ENCODE measurements at regions not wholly inside any gene's neighbourhood (a gene's known extent, or its start where the extent isn't known, plus 50 kb on each side); places are given as distances from the start of the nearest gene placed in this dataset.

DNA sequence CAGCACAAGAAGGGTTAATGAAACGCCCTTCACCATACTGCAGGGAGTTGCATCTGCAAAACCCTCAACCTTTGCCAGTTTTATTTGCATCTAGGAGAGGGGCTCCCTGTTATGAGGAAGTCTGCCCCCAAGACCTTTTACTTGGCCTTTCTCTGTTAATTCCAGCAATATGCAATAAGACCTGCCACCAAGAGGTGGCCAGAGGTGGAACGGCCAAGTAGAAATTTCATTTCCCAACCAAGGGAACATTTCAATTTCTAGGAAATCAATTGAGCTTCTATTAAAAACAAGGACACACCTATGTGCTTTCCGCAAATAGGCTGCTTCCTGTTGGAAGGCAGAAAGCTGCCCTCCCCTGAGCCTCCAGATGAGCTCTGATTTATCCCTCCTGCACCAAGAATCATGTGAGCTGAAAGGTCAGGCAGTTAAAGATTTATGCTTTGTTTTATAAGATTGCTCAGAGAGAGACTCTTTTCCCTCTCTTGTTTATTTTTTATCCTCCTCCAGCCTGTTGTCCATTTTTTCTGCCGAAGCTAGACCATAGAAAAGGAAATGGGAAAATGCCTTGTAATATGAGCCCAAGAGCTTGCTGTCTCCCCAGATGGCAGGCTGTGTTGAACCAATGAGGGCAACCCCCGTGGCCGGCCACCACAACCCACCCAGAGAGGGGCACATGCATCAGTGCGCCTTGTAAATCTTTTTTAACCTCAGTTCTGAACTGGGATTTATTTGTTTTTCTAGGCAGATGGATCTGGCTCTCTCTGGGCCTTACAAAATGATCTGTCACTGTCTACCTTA, 572.8 kb downstream of the TLE1 start:
- no peak for DNase-seq (ENCODE audit: low spot score)

DNA sequence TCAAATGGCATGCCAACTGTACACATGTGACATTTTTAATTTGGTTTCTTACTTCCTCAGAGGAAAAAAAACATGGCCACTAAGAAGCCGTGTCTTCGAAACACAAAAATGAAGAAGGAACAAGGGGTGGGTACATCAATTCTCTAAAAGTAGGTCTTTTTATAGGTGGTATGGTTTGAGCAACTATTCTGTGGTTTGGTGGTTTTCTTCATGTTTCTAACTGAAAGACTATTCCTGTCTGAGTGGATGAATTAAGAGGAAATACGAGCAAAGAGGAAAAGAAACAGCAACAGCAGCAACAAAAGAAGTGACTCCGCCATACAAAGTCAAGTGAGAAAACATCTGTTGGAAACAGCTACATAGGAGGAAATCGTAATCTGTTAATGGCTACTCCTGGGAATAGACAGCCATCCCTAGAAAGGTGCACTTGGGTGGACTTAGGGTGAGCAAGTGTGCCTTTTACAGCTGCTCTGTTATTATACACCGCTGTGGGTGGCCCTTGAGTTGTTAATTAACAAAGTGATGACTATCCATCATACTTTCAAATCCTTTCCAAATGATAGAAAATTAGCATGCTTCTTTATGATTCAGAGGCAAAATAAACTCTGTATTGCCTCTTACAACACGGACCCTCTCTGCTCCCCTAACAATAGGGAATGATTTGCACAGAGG, 575.8 kb downstream of the TLE1 start:
- no peak for DNase-seq (ENCODE audit: low spot score)

DNA sequence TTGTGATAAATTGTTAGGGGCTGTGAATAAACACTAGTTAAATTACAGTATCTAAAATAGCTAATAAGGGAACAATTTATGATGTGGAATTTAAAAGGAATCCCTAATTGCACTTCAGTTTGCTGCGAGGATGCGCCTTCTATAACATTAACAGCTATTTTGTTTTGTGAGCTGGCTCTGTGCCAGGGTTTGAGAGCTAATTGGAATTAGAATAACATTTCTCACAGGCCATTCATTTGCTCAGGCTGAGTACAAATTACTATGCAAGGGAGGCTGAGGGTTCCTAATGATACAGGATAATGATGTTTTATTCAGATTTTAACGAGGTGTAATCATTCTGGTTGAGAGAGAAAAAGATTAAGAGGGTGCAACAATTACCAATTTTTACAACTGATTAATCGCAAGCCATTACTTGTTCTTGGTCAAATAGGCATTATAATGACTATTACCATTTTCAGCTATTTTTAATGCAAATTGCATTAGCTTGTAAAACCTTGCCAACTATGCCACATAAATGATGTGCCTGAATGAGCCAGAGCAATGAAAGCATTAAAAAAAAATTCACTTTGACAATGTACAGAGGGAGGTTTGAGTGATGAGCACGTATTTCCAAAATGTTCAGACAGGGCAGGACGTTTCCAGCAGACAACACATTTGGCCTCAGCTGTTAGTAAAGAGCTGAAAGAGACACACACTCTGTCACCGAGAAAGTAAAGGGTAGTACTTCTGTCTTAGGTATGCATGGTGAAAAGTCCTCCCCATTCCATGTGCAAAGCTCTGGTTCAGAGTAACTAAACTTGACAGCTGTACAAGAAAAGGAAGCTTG, 576.5 kb downstream of the TLE1 start:
- no peak for DNase-seq (ENCODE audit: low spot score)

DNA sequence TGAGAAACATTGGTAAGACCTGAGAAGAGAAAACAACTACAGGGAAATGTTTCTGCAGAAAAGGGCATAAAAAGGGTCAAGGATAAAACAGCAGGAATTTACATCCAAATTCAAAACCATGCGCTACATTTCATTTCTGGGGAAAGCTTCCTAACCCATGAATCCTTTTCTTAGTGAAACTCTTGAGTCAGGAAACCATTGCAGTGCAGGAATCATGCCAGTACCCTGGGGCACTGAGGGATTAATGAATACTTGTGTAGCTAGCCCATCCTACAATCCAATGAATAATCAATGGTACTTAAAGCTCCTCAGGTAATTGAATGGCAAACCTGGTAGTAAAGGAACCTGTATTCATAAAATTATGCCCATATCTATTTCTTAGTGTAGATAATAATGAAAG, 580.5 kb downstream of the TLE1 start:
- DNase-seq (ENCODE audit: low spot score): no peak

DNA sequence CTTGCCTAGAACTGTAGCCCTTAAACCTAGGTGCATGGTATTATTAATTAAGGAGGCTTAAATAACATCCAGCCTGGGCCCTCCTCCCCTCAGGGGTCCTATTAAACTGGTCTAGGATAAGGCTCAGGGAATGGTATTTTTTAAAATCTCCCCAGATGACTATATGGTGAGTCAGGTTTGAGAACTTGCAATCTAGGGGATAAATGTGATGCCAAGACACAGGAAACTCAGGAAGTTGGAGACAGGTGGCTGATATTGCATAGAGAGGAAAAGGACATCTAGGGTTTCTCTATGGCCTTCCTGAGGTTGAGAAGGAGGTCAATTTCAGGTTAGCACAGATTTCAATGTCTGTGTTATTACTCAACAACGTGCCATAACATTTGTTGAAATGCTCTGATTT, 581.0 kb downstream of the TLE1 start:
- no peak for DNase-seq (ENCODE audit: low spot score)

DNA sequence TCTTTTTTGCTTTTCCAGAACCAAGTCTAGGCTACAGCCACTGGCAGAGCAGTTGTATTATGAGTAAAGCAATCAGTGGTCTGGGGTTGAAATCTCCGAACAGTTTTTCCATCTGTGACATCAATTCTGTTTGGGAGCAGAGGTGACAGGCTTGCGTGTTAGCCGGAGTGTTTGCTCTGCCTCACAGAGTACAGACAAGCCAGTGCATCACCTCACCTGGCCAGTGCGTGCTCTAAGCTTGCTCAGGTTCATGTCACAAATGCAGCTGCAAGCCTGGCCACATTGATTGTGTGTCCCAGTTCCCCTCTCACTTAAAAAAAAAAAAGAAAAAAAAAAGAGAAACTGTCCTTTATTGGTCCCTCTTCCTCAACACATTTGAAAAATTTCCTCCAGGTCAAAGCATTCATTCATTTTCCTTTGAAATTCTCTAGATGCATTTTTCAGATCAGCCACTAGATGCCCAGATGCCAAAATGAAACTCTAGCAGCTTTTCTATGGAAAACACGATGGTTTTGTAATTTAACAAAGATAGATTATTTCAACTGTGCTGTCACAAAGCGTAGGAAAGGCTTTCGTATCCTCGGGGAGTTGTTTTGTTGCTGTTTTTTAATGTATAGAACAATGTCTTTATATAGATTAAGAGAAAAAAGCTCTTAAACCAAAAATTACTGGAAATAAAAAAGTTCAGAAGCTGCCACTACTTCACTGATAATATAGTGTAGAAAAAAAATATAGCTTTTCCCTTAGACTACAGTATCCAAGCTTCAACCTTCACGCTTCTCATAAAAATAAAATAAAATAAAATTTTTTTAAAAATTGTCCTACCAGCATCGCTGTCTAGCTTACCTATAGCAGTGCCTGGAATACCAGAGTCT, 585.5 kb downstream of the TLE1 start:
- DNase-seq (ENCODE audit: low spot score): no peak

DNA sequence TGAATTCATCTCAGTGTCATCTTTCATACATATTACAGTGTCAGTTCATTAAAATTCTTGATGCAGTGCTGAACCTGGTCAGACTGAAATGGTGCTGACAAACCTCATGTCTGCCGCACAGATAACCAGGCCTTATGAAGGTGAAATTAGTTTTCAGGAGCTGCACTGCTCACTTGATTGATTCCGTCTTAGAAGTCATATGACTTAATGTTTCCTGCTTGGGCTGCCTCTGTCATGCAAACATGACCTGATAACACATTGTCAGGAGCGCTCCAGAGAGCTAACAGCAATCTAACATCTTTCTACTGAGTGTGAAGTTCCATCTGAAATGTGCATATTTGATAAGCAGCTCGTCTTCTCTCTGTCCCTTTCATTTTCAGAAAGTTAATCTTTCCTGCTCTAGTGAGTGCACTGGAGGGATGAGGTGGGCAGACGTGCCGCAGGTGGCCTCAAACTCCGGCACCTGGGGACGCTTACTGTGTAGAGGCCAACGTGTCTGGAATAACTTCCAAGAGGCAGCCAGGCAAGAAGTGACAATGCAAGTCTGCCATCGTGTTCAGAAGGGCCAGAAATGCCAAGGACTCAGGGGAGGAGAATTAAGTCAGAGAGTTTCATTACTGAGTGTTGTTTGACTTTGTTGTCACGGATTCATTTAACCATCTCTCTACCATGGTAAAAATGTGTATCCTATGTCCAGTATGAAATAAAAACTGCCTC, 592.1 kb downstream of the TLE1 start:
- no peak for DNase-seq (ENCODE audit: low spot score)

DNA sequence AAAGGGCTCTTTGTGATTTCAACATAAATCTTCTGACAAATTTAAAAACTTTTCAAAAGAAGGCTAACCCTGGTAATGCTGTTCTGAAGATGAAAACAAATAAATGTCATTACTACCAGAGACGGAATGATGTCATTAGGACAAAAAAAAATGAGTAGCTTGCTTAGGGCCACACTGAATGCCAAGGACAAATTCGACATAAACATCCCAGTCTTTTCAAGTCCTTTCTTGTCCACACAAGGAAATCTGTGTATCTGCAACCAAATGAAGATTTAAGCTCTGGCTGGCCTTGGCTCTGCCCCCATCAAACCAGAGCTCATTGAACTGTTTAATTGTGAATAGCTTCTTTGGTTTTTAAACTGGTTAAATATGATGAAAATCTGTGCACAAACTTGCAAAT, 592.7 kb downstream of the TLE1 start:
- no peak for DNase-seq (ENCODE audit: low spot score)

DNA sequence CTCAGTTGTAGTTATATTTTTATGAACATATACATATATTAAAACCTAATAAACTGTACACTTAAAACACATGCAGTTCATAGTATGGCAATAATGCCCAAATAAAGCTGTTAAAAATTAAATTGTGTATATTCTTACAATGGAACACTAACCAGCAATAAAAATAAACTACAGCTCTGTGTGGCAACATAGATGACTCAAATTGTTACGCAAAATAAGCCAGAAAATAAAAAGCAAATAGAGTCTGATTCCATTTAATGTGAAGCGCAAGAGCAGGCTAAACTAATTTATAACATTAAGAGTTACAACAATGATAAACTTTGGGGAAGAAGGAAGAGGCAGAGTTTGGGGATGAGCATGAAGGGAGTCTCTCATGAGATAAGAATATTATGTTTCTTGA, 597.3 kb downstream of the TLE1 start:
- no peak for DNase-seq (ENCODE audit: low spot score)

DNA sequence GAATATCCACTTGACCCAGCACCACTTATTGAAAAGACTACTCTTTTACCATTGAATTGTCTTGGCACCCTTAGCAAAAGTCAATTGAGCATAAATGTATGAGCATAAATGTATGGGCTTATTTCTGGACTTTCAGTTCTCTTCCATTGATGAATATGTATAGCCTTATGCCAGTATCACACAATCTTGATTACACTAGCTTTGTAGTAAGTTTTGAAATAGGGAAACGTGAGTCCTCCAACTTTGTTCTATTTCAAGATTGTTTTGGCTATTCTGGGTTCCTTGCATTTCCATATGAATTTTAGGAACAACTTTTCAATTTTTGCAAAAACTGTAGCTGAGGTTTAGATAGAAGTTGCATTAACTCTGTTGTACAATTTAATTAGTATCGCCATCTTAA, 601.0 kb downstream of the TLE1 start:
- no peak for DNase-seq (ENCODE audit: low spot score)

DNA sequence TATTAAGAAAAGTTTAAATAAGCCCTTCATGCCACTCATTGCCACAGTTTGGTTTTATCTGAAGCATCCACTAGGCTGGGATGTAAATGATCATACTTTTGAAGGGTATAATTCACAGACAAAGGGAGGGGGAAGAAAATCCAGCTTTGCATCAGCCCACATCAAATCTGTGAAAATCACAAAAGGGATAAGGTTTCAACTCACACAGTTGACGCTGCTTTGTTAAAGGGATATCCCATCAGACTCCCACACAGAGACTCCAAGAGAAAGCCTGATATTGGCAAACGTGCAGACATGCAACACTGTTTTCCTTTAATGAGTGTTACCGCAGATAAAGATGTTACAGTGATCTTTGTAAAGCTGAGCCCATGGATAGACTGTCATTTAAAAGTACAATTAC, 602.9 kb downstream of the TLE1 start:
- DNase-seq (ENCODE audit: low spot score): no peak

DNA sequence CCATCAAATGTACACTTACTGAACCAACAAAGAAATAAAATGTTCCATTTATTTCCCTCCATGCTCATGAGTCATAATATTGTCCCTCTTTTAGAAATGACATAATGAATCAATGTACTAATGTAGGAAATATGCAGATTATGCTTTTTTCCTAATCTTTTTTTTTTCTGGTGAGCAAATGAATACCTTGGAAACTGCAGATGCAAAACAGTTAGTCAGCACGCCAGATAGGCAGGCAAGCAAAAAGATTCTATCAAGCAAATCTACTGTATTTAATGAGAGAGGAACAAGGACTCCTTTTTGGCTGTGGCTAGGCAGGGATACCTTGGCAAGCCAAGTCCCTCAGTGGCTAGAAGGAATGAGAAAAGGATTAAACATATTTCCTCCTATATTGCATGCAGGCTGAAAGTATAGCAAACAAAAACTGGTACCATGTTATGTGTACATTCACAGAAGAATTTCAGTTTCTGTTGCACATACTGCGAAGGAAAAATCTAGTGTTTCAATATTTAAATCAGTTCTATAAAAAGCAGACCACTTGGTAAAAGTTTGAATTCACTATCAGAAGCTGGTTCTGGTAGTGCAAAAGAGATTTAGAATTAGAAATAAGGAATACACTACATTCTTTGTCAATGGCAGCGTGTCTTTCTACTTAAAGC, 605.4 kb downstream of the TLE1 start:
- DNase-seq (ENCODE audit: low spot score): no peak

DNA sequence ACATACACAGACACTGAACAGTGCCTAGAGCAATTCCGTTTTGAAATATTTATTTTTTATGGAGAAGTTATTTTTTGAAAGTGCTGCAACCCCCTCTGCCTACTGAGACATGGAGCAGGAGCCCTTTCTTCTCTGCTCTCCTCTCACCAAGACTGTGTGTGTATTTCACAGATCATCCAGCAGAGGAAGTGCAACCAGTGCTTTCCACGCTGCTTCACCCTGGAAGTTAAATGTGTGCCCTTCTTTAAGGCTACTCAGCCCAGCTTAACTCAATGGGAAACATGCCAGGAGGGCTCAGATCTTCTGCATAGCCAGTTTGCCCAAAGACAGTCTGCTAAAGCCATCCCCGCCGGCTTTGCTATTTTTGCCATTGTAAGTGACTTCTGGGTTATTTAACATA, 606.3 kb downstream of the TLE1 start:
- no peak for DNase-seq (ENCODE audit: low spot score)

DNA sequence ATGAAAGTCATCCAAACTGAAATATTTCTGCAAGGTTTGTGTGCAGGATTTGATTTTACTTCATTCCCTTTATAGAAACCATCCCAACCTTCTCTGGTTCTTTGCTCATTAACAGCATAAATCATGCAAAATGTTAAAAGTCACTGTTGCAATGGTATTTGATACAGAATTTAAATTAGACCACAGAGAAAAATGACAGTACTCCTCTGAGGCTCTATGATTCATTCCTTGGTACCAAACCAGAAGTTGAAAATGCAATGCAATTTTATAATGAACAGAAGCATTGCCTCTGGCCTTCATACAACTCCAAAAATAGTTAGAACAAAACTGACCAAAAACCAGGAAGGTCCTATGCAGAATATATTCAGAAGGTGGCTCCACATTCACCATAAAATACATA, 607.1 kb downstream of the TLE1 start:
- DNase-seq (ENCODE audit: low spot score): no peak

DNA sequence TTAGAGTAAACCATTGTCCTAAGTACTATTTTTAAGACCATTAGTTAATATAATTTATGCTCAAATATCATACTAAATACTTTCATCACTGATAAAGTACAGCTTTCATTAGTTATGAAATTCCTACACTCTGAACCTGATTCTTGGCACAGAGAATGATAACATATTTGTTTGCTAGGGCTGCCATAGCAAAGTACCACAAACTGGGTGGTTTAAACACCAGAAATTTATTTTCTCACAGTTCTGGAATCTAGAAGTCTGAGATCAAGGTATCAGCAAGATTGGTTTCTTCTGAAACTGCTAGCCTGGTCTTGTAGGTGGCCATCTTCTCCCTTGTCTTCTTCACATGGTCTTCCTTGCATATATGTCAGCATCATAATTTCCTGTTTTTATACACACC, 608.4 kb downstream of the TLE1 start:
- DNase-seq (ENCODE audit: low spot score): no peak

DNA sequence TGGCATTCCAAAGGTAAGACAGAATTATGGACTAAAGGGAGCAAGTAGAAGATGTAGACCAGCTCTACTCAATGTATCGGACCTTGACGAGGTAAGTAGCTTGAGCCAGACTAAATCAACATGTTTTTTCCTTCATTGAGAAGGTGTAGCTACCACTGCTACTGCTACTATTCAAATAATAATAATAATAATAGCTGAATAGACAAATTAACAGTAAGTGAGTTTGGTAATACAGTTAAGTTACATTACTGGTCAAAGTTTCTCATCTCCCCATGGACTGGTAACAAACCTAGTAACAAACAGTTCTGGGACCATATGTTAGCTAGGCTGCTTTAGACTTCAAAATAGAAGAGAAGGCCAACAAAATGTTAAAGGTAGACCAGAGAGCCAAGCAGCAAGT, 609.2 kb downstream of the TLE1 start:
- DNase-seq (ENCODE audit: low spot score): no peak

DNA sequence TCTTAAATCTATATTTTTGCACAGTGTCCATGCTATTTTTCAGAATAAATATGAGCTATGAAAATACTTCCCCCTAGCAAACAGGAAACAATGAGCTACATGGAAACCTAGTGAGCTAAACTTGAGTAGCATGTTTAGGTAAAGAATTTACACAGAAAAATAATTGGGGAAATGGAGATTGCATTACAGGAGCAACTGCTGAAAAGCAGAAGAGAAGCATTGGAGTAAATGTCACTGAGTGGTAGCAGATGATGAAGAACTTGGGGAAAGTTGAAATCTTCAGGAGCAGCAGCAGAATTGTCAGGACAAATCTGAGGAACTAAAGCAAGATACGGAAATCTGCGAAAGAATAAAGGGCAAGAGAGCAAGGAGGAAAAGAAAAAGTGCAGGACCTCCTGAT, 610.3 kb downstream of the TLE1 start:
- DNase-seq (ENCODE audit: low spot score): no peak

DNA sequence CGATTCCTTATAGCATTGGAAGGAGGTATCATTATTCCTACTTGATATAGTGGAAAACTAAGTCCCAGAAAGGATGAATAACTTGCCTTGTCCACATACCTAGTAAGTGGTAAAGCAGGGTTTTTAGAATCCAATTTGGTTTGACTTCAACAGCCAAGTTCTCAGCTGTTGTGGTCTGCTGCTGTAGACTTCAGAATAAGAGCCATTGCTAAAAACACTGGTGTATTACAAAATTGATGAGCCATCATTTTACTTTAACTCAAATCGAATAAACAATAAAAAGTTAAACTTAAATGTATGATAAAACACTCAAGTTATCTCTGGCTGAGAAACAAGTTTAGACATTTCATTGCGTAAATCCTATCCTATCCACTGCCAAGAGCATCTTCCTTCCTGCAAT, 610.8 kb downstream of the TLE1 start:
- DNase-seq (ENCODE audit: low spot score): no peak

DNA sequence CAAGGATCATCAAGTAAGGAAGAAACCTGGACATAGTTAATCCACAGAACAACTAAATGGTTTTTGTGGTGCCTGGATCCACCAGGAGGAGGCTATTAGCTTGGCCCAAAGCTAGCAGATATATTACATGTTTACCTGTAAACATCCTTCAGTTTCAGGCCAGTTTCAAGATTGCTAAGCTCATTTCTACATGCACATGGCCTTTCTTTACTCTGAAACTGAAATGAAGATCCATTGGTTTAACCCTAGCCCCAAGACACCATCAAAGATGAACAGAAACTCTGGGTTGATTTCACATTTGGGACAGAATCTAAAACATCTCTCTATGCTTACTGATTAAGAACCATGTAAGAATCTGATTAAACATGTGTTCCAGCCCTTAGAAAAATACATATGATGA, 611.8 kb downstream of the TLE1 start:
- no peak for DNase-seq (ENCODE audit: low spot score)

DNA sequence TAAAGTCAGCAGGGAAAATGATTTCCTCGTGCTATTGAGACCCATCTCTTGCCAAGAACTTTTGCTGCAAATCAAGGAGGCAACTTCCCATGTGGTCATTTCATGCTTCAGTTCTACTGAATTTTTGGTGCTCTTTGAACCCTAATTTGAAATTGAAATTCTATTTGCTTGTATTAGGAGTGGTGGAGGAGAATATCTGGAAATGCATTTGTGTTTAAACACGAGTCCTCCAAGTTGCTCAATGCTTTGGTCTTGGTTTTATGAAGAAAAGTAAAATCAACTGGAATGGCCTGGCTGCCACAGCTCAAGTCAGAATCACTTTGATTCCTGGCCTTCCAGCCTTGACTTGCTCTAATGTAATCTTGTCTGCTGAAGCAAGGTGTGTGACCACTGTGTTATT, 613.2 kb downstream of the TLE1 start:
- DNase-seq (ENCODE audit: low spot score): no peak

DNA sequence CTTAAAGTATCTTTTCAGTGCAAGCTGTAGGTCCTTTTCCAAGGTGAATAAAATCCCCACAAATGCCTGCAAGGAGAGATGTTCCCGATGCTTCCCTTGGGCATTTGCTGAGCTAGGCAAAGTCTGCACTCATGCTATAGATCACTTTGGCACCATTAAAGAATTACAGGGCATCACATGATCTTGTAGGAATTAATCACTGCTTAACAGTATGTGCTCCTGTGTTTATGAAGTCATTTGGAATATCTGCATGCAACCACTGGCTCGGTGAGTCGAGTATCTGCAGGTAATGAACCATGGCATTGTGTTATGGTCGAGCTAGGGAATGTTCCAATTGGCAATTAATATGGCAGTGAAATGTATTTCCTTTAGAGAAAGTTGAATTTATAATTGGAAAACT, 615.1 kb downstream of the TLE1 start:
- DNase-seq (ENCODE audit: low spot score): no peak

All from hematopoietic multipotent progenitor cell treated with erythropoietin and hydrocortisone succinate and interleukin-3 and kit ligand, for 15 days (in vitro differentiated cells).